Calu3 (cell line): ENCODE measurements at regions not wholly inside any gene's neighbourhood (a gene's known extent, or its start where the extent isn't known, plus 50 kb on each side); places are given as distances from the start of the nearest gene placed in this dataset.

ENCODE experiments used
- BruUV-seq: library from RNA; stranded (reverse); fragments of 400-500 nt; replicated peaks from 2 replicates; lab custom pipeline; 2021; lab: Mats Ljungman, UMichigan
- CTCF ChIA-PET: fragments of 300-600 bp; sonication (Branson Sonifier 250); formaldehyde crosslinking; loops from one replicate; lab custom pipeline; 2022; ENCODE audit warnings: antibody characterized with exemption; lab: Charles Lee
- DNase-seq: peaks from one replicate; pipeline ENCODE4 v3.0.0; 2022
- H3K27ac Mint-ChIP-seq: one replicate; pipeline ENCODE4 v1.8.0; 2022; ENCODE audit warnings: mixed read lengths; ENCODE audit not compliant: unreplicated experiment
- H3K27me3 Mint-ChIP-seq: one replicate; pipeline ENCODE4 v1.8.0; 2022; ENCODE audit warnings: mixed read lengths; ENCODE audit not compliant: unreplicated experiment
- H3K36me3 Mint-ChIP-seq: one replicate; pipeline ENCODE4 v1.8.0; 2022; ENCODE audit warnings: mild to moderate bottlenecking, moderate library complexity, mixed read lengths; ENCODE audit not compliant: insufficient read depth, unreplicated experiment
- H3K4me1 Mint-ChIP-seq: one replicate; pipeline ENCODE4 v1.8.0; 2022; ENCODE audit warnings: mild to moderate bottlenecking, low read depth, mixed read lengths; ENCODE audit not compliant: unreplicated experiment
- H3K4me3 Mint-ChIP-seq: one replicate; pipeline ENCODE4 v1.8.0; 2022; ENCODE audit warnings: mild to moderate bottlenecking, low read depth, moderate library complexity, mixed read lengths; ENCODE audit not compliant: unreplicated experiment
- H3K9me3 Mint-ChIP-seq: one replicate; pipeline ENCODE4 v1.8.0; 2022; ENCODE audit warnings: low read depth, mixed read lengths; ENCODE audit not compliant: unreplicated experiment
- CTCF ChIP-seq: fragments of 200-600 bp; IDR thresholded peaks from one replicate; pipeline ENCODE4 v1.8.0; 2022; ENCODE audit warnings: antibody characterized with exemption; ENCODE audit not compliant: unreplicated experiment
- intact Hi-C: fragments of 100-400 bp; cut with micrococcal nuclease; formaldehyde crosslinking; loops from one replicate; pipeline ENCODE4 v1.10.0; 2022; ENCODE audit not compliant: unreplicated experiment

DNA sequence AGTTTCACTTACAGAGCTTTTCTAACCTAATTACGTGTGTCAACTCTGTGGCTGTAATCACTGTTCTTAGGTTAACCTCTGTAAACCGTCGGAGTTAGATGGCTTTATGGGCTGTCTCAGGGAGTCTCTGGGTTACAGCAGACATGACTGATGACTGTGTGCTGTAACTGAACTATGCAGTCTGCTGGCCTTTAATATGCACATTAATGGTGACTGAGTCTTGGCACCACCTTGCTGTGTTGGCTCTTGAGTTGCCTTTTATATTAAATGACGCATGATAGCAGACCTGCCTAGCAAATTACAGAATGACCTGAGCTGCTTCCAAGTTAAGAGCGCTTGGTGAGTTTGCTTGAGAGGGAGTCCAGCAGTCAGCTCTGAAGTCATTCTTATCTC lies 90.1 kb downstream of the ACKR3 start:
- H3K27ac Mint-ChIP-seq = no peak overlapping the region
- intact Hi-C loops = no loop called here
- no peaks in the 10 kb centered on the region for H3K36me3 Mint-ChIP-seq
- no peak overlapping the region for H3K4me3 Mint-ChIP-seq
- H3K27me3 Mint-ChIP-seq = peaks cover 87% of the 10 kb centered on the region
- peaks cover 7% of the 10 kb centered on the region for H3K4me1 Mint-ChIP-seq
- no peak for DNase-seq
- H3K9me3 Mint-ChIP-seq = peaks cover 5% of the 10 kb centered on the region
- CTCF ChIA-PET = no interaction called here
- no peak for TF ChIP-seq CTCF
- no TSS peak for BruUV-seq

GRCh38 chr2:236661061-236661761 lies 91.6 kb downstream of the ACKR3 start:
- intact Hi-C loops = no loop called here
- H3K9me3 Mint-ChIP-seq = peaks cover 7% of the 10 kb centered on the region
- H3K4me1 Mint-ChIP-seq = peaks cover 7% of the 10 kb centered on the region
- no peaks in the 10 kb centered on the region for H3K36me3 Mint-ChIP-seq
- CTCF ChIA-PET = interaction anchor here (0.7 kb wide), 1 partner anchor 92 kb away, joined by 3 read pairs; the partner anchor contains the start of gene ACKR3
- TF ChIP-seq CTCF = no peak
- no peak overlapping the region for H3K4me3 Mint-ChIP-seq
- H3K27me3 Mint-ChIP-seq = peaks cover 85% of the 10 kb centered on the region
- no peak for DNase-seq
- no peak overlapping the region for H3K27ac Mint-ChIP-seq
- BruUV-seq = no TSS peak

- CTCF ChIA-PET = interaction anchor here (0.5 to 0.7 kb wide), 2 partner anchors 30 to 92 kb away, joined by 3 read pairs; partner anchors contain the start of gene ACKR3
- no TSS peak for BruUV-seq
Measured at GRCh38 chr2:236661762-236662110, 92.1 kb downstream of the ACKR3 start.

More at GRCh38 chr2:236661762-236662110, 92.1 kb downstream of the ACKR3 start:
- no peak for DNase-seq
- peaks cover 10% of the 10 kb centered on the region for H3K9me3 Mint-ChIP-seq
- H3K4me1 Mint-ChIP-seq = peaks cover 7% of the 10 kb centered on the region
- no peak overlapping the region for H3K4me3 Mint-ChIP-seq
- H3K27me3 Mint-ChIP-seq = peaks cover 85% of the 10 kb centered on the region
- no peak overlapping the region for H3K27ac Mint-ChIP-seq
- no peaks in the 10 kb centered on the region for H3K36me3 Mint-ChIP-seq
- intact Hi-C loops = no loop called here
- no peak for TF ChIP-seq CTCF
